Transverse colon (tissue), 4 donors: ENCODE measurements at regions not wholly inside any gene's neighbourhood (a gene's known extent, or its start where the extent isn't known, plus 50 kb on each side); places are given as distances from the start of the nearest gene placed in this dataset.

Experiments used
- POLR2AphosphoS5 ChIP-seq, 3 donors: sonication (generic); formaldehyde crosslinking; IDR thresholded peaks; one replicate each; pipeline ENCODE4 v1.6.1; 2016; ENCODE audit warnings: antibody characterized with exemption in 3 of 3
- TF ChIP-seq, protein P1 (sequence below), 5 experiments: fragments of 200-600 bp in 3 of 5; fragments of 450-650 bp in 2 of 5; sonication (generic) in 3 of 5; IDR thresholded peaks; 1 replicate in 2 of 5; 2 replicates in 3 of 5; pipeline ENCODE4 v1.5.1; 2016 to 2017; ENCODE audit warnings: antibody characterized with exemption in 5 of 5, inconsistent platforms in 3 of 5, mild to moderate bottlenecking in 2 of 5, moderate library complexity in 1 of 5

DNA sequence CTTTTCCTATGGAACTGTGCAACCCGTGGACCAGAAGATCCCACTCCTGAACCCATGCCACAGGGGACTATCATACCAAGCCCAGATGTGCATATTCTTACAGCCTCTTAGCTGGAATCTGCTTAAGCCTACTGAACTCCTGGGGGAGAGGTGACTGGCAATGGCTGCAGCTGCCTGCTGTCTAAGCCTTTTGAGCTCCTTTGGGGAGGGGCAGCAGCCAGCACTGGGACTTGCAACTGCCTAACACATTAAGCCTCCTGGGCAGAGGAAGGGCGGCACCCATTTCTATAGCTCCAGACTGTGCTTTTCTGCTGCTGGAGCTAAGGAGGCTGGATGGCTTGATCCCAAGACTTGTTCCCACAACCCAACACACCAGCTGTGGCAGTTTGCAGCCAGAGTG, 117.9 kb upstream of the VEGFC start:
- TF ChIP-seq POLR2AphosphoS5 (IDR thresholded peaks at IDR 0.05) = no peak
- TF ChIP-seq, protein P1, sequence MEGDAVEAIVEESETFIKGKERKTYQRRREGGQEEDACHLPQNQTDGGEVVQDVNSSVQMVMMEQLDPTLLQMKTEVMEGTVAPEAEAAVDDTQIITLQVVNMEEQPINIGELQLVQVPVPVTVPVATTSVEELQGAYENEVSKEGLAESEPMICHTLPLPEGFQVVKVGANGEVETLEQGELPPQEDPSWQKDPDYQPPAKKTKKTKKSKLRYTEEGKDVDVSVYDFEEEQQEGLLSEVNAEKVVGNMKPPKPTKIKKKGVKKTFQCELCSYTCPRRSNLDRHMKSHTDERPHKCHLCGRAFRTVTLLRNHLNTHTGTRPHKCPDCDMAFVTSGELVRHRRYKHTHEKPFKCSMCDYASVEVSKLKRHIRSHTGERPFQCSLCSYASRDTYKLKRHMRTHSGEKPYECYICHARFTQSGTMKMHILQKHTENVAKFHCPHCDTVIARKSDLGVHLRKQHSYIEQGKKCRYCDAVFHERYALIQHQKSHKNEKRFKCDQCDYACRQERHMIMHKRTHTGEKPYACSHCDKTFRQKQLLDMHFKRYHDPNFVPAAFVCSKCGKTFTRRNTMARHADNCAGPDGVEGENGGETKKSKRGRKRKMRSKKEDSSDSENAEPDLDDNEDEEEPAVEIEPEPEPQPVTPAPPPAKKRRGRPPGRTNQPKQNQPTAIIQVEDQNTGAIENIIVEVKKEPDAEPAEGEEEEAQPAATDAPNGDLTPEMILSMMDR (IDR thresholded peaks at IDR 0.05) = no peak
